Muscle of leg (tissue), 3 donors: ENCODE measurements at regions not wholly inside any gene's neighbourhood (a gene's known extent, or its start where the extent isn't known, plus 50 kb on each side); places are given as distances from the start of the nearest gene placed in this dataset.
"Not testable (repeated sequence)": the region's sequence is repeated elsewhere in the genome, so short reads cannot be mapped to it uniquely, and the experiment has no call there.

Experiments used
- DNase-seq: peaks from one replicate; pipeline ENCODE4 v3.0.0; 2013
- H3K27ac ChIP-seq: one replicate; pipeline ENCODE4 v1.5.1; 2013; ENCODE audit warnings: mild to moderate bottlenecking, low read length, control low read depth
- H3K27me3 ChIP-seq: one replicate; pipeline ENCODE4 v1.6.1; 2013; ENCODE audit warnings: low read length; ENCODE audit not compliant: control insufficient read depth, insufficient read depth
- H3K36me3 ChIP-seq: one replicate; pipeline ENCODE4 v1.6.1; 2013; ENCODE audit warnings: low read length; ENCODE audit not compliant: control insufficient read depth, insufficient read depth
- H3K4me1 ChIP-seq: one replicate; pipeline ENCODE4 v1.6.1; 2013; ENCODE audit warnings: low read length; ENCODE audit not compliant: control insufficient read depth, insufficient read depth
- H3K4me3 ChIP-seq: one replicate; pipeline ENCODE4 v1.5.1; 2013; ENCODE audit warnings: low read length, control low read depth
- H3K9me3 ChIP-seq: replicated peaks from 2 replicates; pipeline ENCODE4 v1.6.1; 2013; ENCODE audit warnings: low read depth, low read length; ENCODE audit not compliant: control insufficient read depth
- WGBS: methylation state at CpG from one replicate; pipeline ENCODE4 v1.1.5; 2013; ENCODE audit warnings: missing lambda C conversion rate; ENCODE audit not compliant: insufficient coverage; 5-methylcytosine and 5-hydroxymethylcytosine counted together

- H3K9me3 ChIP-seq, H3K4me1 ChIP-seq, H3K27ac ChIP-seq, DNase-seq, H3K4me3 ChIP-seq, H3K27me3 ChIP-seq, H3K36me3 ChIP-seq: not testable (repeated sequence)
- 66% methylated on average over 4 of the region's 11 CpGs for WGBS
Measured at GRCh38 chr9:38993156-38993555, 273.2 kb upstream of the FAM240B start.

- not testable (repeated sequence) for H3K4me1 ChIP-seq, H3K4me3 ChIP-seq, DNase-seq, H3K36me3 ChIP-seq, H3K27ac ChIP-seq, H3K27me3 ChIP-seq, H3K9me3 ChIP-seq
- WGBS = no CpG with 5 or more reads among the region's 5 CpGs
Measured at GRCh38 chr9:38978734-38979133, 258.8 kb upstream of the FAM240B start.

- H3K27me3 ChIP-seq, H3K27ac ChIP-seq, H3K4me3 ChIP-seq, H3K36me3 ChIP-seq, H3K4me1 ChIP-seq, H3K9me3 ChIP-seq, DNase-seq: not testable (repeated sequence)
- no CpG with 5 or more reads among the region's 5 CpGs for WGBS
Measured at GRCh38 chr9:38969480-38969879, 249.5 kb upstream of the FAM240B start.

- WGBS = no CpG with 5 or more reads among the region's 10 CpGs
- not testable (repeated sequence) for H3K36me3 ChIP-seq, H3K4me1 ChIP-seq, H3K9me3 ChIP-seq, H3K4me3 ChIP-seq, DNase-seq, H3K27me3 ChIP-seq, H3K27ac ChIP-seq
Measured at GRCh38 chr9:38968651-38969374, 248.9 kb upstream of the FAM240B start.

DNA sequence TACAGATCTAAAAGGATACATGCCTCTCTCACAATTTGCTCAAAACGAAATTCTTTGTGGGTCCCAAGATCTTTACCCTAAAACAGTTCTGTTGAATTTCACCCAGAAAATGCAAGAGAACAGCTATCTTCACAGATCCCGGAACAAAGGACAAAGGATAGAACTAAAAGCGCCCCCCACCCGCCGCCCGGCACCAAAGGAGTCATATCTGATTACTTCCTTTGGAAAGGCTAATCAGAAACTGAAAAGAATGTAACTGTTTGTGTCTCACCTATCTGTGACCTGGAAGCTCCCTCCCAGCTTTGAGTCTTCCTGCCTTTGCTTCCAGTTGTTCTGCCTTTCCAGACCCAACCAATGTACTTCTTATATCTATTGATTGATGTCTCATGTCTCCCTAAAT is 247.9 kb upstream of the FAM240B start:
- WGBS = no CpG with 5 or more reads among the region's 6 CpGs

GRCh38 chr9:38967285-38967684 is 247.4 kb upstream of the FAM240B start:
- H3K36me3 ChIP-seq, H3K9me3 ChIP-seq, H3K27me3 ChIP-seq, H3K4me1 ChIP-seq, H3K27ac ChIP-seq, DNase-seq, H3K4me3 ChIP-seq: not testable (repeated sequence)
- no CpG with 5 or more reads among the region's 3 CpGs for WGBS

More for the DNA sequence above, 247.9 kb upstream of the FAM240B start:
- not testable (repeated sequence) for H3K4me1 ChIP-seq, H3K27me3 ChIP-seq, H3K4me3 ChIP-seq, H3K9me3 ChIP-seq, H3K27ac ChIP-seq, H3K36me3 ChIP-seq, DNase-seq

- H3K9me3 ChIP-seq, H3K27me3 ChIP-seq, H3K4me3 ChIP-seq, DNase-seq, H3K4me1 ChIP-seq, H3K36me3 ChIP-seq, H3K27ac ChIP-seq: not testable (repeated sequence)
- WGBS = no CpG with 5 or more reads among the region's 4 CpGs
Measured at GRCh38 chr9:38959812-38960211, 239.9 kb upstream of the FAM240B start.

DNA sequence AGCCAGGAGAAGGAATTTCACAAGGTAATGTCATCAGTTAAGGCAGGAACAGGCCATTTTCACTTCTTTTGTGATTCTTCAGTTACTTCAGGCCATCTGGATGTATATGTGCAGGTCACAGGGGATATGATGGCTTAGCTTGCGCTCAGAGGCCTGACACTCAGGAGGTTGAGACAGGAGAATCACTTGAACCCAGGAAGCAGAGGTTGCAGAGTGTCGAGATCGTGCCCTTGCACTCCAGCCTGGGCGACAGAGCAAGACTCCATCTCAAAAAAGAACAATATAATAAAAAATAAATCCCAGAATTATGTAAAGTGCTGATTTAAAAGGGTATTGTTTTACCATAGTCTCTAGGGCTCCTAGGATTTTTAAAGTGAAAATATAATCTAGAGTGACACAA is 235.9 kb upstream of the FAM240B start:
- H3K27me3 ChIP-seq, H3K36me3 ChIP-seq, H3K4me1 ChIP-seq, H3K9me3 ChIP-seq, H3K4me3 ChIP-seq, DNase-seq, H3K27ac ChIP-seq: not testable (repeated sequence)
- WGBS = no CpG with 5 or more reads among the region's 4 CpGs

DNA sequence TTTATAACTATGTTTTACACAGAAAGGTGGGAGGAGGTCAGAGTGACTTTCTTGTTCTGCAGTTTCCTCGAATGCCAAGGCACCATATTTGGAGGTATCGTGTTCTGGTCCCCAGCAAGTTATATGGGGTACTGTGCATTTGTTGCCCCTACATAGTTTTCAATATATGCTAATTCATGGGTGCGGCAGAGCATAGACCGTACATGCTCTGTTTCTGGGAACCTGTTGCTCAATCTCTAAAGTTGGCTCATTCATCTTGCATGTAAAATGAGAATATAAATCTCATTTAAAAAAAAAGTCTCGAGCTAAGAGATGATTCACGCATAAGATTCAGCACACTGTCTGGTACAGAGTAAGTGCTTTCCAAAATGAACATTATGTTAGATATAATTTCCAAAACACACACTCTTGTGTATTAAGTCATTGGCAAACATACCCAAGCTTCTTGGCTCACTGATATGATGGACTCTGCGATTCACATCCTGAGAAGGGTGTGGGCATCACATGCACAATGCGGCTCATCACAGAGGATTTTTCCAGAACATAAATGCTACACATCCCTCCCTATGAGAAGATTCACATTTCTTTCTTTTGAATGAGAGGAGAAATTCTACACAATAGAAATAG is 232.9 kb upstream of the FAM240B start:
- not testable (repeated sequence) for DNase-seq, H3K27me3 ChIP-seq, H3K36me3 ChIP-seq, H3K9me3 ChIP-seq, H3K4me3 ChIP-seq, H3K27ac ChIP-seq, H3K4me1 ChIP-seq
- no CpG with 5 or more reads among the region's 8 CpGs for WGBS

DNA sequence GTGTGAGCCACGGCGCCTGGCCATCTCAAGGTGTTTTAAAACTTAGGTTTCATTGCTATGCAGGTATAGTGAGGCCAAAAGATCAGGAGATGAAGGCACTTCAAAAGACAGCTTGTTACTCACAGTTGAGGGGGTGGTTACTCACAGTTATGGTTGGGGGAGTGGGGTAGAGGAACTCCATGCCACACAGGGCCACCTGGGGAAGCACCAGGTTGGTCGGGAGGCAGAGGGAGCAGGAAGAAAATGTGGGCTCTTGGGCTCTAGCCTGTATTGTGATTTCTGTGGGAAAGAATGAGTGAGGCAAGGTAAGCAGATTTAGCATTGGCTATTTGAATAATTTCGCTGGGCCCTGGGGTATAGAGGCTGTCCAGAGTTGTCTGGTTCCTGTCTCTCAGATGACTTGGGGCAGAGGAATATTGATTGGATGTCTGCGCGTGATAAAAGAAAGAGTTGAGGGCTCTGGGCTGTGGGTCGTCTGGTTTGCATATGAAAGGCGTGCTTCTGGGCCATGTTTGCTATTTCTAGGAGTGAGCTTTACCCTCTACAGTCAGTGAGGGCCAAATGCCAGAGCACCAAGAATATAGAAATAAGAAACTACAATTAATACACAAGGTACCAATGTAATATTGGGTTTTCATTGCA is 226.1 kb upstream of the FAM240B start:
- not testable (repeated sequence) for H3K4me1 ChIP-seq, H3K27ac ChIP-seq, H3K27me3 ChIP-seq, H3K36me3 ChIP-seq, H3K9me3 ChIP-seq, H3K4me3 ChIP-seq, DNase-seq
- WGBS = no CpG with 5 or more reads among the region's 8 CpGs
